Prostate gland (tissue), 2 donors: ENCODE measurements at regions not wholly inside any gene's neighbourhood (a gene's known extent, or its start where the extent isn't known, plus 50 kb on each side); places are given as distances from the start of the nearest gene placed in this dataset.

Experiments used
- POLR2A ChIP-seq: fragments of 450-650 bp; IDR thresholded peaks from one replicate; pipeline ENCODE4 v1.6.1; 2016; ENCODE audit warnings: antibody characterized with exemption, mild to moderate bottlenecking
- POLR2AphosphoS5 ChIP-seq: sonication (generic); formaldehyde crosslinking; IDR thresholded peaks from one replicate; pipeline ENCODE4 v1.6.1; 2017; ENCODE audit warnings: antibody characterized with exemption
- TF ChIP-seq, protein P1 (sequence below), 4 experiments: fragments of 200-600 bp in 2 of 4; fragments of 450-650 bp in 2 of 4; sonication (generic) in 2 of 4; IDR thresholded peaks; 1 replicate in 3 of 4; 2 replicates in 1 of 4; pipeline ENCODE4 v1.5.1; 2016 to 2019; ENCODE audit warnings: antibody characterized with exemption in 4 of 4, mild to moderate bottlenecking in 2 of 4, moderate library complexity in 2 of 4

DNA sequence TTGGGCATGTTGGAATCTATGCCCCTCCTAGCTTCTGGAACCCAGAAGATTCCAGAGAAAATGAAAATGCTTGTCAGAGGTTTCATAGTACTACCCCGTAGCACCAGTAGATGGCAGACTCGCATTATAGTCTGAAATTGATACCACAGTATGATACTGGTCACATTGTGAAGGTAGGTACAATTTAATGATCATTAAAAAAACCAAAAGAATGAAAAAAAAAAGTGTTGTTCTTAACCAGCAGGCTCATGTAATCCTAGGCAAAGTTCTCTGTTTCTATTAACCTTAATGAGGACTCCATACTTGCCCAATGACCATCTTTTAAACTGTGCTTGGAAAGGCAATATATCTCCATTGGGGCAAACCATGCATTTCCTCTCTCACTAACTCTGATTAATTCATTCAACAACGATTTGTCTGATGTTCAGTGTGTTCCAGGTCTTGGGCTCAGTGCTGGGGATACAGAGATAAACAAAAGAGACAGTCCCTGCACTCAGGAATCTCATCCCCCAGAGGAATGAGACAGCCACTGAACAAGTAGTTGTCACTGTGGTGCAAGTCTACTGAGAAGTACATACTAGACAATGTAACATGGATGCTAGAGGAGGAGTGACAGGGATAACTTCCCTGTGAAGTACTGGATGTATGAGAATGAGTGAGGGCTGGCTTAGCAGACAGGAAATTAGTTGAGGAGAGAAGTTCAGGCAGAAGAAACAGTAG, 223.5 kb upstream of the PHYHIPL start:
- TF ChIP-seq POLR2AphosphoS5 (peak; percentile 17), POLR2A (no peak)
- TF ChIP-seq, protein P1, sequence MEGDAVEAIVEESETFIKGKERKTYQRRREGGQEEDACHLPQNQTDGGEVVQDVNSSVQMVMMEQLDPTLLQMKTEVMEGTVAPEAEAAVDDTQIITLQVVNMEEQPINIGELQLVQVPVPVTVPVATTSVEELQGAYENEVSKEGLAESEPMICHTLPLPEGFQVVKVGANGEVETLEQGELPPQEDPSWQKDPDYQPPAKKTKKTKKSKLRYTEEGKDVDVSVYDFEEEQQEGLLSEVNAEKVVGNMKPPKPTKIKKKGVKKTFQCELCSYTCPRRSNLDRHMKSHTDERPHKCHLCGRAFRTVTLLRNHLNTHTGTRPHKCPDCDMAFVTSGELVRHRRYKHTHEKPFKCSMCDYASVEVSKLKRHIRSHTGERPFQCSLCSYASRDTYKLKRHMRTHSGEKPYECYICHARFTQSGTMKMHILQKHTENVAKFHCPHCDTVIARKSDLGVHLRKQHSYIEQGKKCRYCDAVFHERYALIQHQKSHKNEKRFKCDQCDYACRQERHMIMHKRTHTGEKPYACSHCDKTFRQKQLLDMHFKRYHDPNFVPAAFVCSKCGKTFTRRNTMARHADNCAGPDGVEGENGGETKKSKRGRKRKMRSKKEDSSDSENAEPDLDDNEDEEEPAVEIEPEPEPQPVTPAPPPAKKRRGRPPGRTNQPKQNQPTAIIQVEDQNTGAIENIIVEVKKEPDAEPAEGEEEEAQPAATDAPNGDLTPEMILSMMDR (IDR thresholded peaks at IDR 0.05): peak; percentile 66 to 89 (median 80)
